OCI-LY1 (cell line): ENCODE measurements at regions not wholly inside any gene's neighbourhood (a gene's known extent, or its start where the extent isn't known, plus 50 kb on each side); places are given as distances from the start of the nearest gene placed in this dataset.

Experiments
- H2AFZ ChIP-seq: fragments of 200-600 bp; sonication (generic), shearing (Covaris generic); 2 replicates; pipeline ENCODE4 v1.6.0; 2014; ENCODE audit warnings: antibody characterized with exemption, mild to moderate bottlenecking, low read length
- H3F3A ChIP-seq: fragments of 200-600 bp; sonication (generic), shearing (Covaris generic); 2 replicates; pipeline ENCODE4 v1.6.0; 2014; ENCODE audit warnings: mild to moderate bottlenecking, antibody characterized with exemption, low read length, moderate library complexity; ENCODE audit not compliant: insufficient read depth
- H3K27ac ChIP-seq: fragments of 200-600 bp; sonication (generic); 2 replicates; pipeline ENCODE4 v1.5.1; 2014; ENCODE audit warnings: low read length, mixed run types, mild to moderate bottlenecking, low read depth; ENCODE audit not compliant: poor library complexity, severe bottlenecking
- H3K27me3 ChIP-seq: fragments of 200-600 bp; sonication (generic); 2 replicates; pipeline ENCODE4 v1.6.0; 2014; ENCODE audit warnings: antibody characterized with exemption, mild to moderate bottlenecking, low read length, moderate library complexity; ENCODE audit not compliant: insufficient read depth
- H3K36me3 ChIP-seq: fragments of 200-600 bp; sonication (generic); 2 replicates; pipeline ENCODE4 v1.6.1; 2014; ENCODE audit warnings: mild to moderate bottlenecking, antibody characterized with exemption, low read length, moderate library complexity, mixed read lengths; ENCODE audit not compliant: insufficient read depth
- H3K4me1 ChIP-seq: fragments of 200-600 bp; sonication (generic); 2 replicates; pipeline ENCODE4 v1.5.1; 2014; ENCODE audit warnings: mild to moderate bottlenecking, low read length, moderate library complexity; ENCODE audit not compliant: insufficient read depth, severe bottlenecking
- H3K4me2 ChIP-seq: fragments of 200-600 bp; sonication (generic), shearing (Covaris generic); 2 replicates; pipeline ENCODE4 v1.6.1; 2014; ENCODE audit warnings: low read length
- H3K4me3 ChIP-seq: fragments of 200-600 bp; sonication (generic); 2 replicates; pipeline ENCODE4 v1.5.1; 2014; ENCODE audit warnings: low read length, low read depth, mild to moderate bottlenecking, mixed read lengths; ENCODE audit not compliant: poor library complexity, severe bottlenecking
- H3K79me2 ChIP-seq: fragments of 200-600 bp; shearing (Covaris generic); 2 replicates; pipeline ENCODE4 v1.6.1; 2016; ENCODE audit warnings: mixed run types, low read length, mixed read lengths; ENCODE audit not compliant: insufficient read depth
- H3K9ac ChIP-seq: fragments of 200-600 bp; sonication (generic), shearing (Covaris generic); 2 replicates; pipeline ENCODE4 v1.6.1; 2014; ENCODE audit warnings: mild to moderate bottlenecking, low read length, mixed read lengths
- H3K9me2 ChIP-seq: fragments of 200-600 bp; sonication (generic), shearing (Covaris generic); 2 replicates; pipeline ENCODE4 v1.6.1; 2014; ENCODE audit warnings: low read depth, mild to moderate bottlenecking, low read length, mixed read lengths
- H3K9me3 ChIP-seq: fragments of 200-600 bp; shearing (Covaris generic); 2 replicates; pipeline ENCODE4 v1.6.1; 2014; ENCODE audit warnings: low read length, mixed read lengths
- H4K20me1 ChIP-seq: fragments of 200-600 bp; sonication (generic), shearing (Covaris generic); 2 replicates; pipeline ENCODE4 v1.6.0; 2016; ENCODE audit warnings: mild to moderate bottlenecking, low read length; ENCODE audit not compliant: insufficient read depth
- CTCF ChIP-seq: fragments of 200-600 bp; sonication (generic), shearing (Covaris generic); IDR thresholded peaks from 2 replicates; pipeline ENCODE4 v1.5.1; 2017; ENCODE audit warnings: mild to moderate bottlenecking, antibody characterized with exemption, low read length, moderate library complexity, mixed read lengths
- EZH2 ChIP-seq: fragments of 200-600 bp; sonication (generic), shearing (Covaris generic); IDR thresholded peaks from 2 replicates; pipeline ENCODE4 v1.8.0; 2017; ENCODE audit warnings: borderline replicate concordance, mixed run types, mild to moderate bottlenecking, antibody characterized with exemption, low read length, moderate library complexity, mixed read lengths

DNA sequence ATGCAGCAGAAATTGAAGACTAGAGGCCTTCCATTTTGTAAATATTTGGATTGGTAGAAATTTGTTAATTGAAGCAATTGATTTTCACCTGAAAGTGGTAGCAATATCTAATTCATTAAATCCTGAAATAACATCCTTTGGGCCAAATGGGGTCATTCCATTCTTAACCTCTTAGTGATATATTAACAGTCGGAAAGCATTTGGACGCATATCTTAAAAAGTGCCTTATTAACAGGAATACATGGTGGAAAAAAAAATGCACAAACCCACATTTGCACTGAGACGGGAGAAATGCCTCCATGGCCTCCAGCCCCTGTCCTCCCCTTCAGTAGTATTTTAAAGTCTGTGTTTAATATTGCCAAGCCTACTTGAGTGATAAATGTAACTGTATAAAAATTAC, 205.5 kb downstream of the TFAP2B start:
- Histone ChIP-seq H3K79me2 (no peaks in the 10 kb centered on the region), H3F3A (no peaks in the 10 kb centered on the region), H3K4me3 (no peak overlapping the region), H3K27me3 (no peaks in the 10 kb centered on the region), H3K9me3 (no peaks in the 10 kb centered on the region), H3K9ac (no peak overlapping the region), H3K36me3 (no peaks in the 10 kb centered on the region), H4K20me1 (no peaks in the 10 kb centered on the region), H3K4me1 (no peaks in the 10 kb centered on the region), H3K4me2 (no peak overlapping the region), H3K9me2 (no peaks in the 10 kb centered on the region), H2AFZ (no peak overlapping the region), H3K27ac (no peak overlapping the region)
- no peak for TF ChIP-seq EZH2
- no peak for TF ChIP-seq CTCF

GRCh38 chr6:51025082-51025777, 206.6 kb downstream of the TFAP2B start:
- Histone ChIP-seq H3K4me1 (no peaks in the 10 kb centered on the region), H4K20me1 (no peaks in the 10 kb centered on the region), H2AFZ (no peak overlapping the region), H3K36me3 (no peaks in the 10 kb centered on the region), H3F3A (no peaks in the 10 kb centered on the region), H3K4me3 (no peak overlapping the region), H3K9ac (no peak overlapping the region), H3K27ac (no peak overlapping the region), H3K4me2 (no peak overlapping the region), H3K9me3 (no peaks in the 10 kb centered on the region), H3K79me2 (no peaks in the 10 kb centered on the region), H3K27me3 (no peaks in the 10 kb centered on the region), H3K9me2 (no peaks in the 10 kb centered on the region)
- TF ChIP-seq EZH2 = no peak
- no peak for TF ChIP-seq CTCF

DNA sequence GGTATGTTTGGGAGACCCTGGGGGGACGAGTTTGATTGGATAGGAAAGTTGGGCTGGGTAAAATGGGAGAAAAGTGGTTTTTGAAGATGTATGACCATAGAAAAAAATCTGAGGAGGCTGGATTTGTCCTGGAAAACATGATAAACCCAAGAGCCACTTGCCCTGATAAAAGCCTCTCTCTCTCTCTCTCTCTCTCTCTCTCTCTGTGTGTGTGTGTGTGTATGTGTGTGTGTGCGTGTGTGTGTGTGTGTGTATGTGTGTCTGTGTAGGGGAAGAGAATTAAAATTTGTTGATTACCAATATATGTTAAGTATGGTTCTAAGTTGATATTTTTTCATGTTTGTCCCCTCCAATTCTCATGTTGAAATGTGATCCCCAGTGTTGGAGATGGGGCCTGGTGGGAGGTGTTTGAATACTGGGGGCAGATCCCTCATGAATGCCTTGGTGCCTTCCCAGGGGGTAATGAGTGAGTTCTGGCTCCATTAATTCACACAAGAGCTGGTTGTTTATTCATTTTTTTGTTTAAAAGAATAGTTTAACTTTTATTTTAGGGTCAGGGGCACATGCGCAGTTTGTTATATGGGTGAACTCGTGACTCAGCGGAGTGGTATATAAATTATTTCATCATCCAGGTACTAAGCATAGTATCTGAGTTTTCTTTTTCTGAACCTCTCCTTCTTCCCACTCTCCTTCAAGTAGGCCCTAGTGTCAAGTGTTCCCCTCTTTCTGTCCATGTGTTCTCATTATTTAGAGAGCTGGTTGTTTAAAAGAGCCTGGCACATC, 208.8 kb downstream of the TFAP2B start:
- H3K9me2 ChIP-seq = no peaks in the 10 kb centered on the region
- no peaks in the 10 kb centered on the region for H4K20me1 ChIP-seq
- no peaks in the 10 kb centered on the region for H3K27me3 ChIP-seq
- TF ChIP-seq EZH2 (no peak), CTCF (no peak)
- no peak overlapping the region for H3K9ac ChIP-seq
- H3K36me3 ChIP-seq = no peaks in the 10 kb centered on the region
- H3K9me3 ChIP-seq = no peaks in the 10 kb centered on the region
- H3K4me1 ChIP-seq = no peaks in the 10 kb centered on the region
- H3F3A ChIP-seq = no peaks in the 10 kb centered on the region
- no peak overlapping the region for H3K4me2 ChIP-seq
- H3K4me3 ChIP-seq = no peak overlapping the region
- H3K27ac ChIP-seq = no peak overlapping the region
- no peaks in the 10 kb centered on the region for H3K79me2 ChIP-seq
- no peak overlapping the region for H2AFZ ChIP-seq
